Natural killer cell (primary cell): ENCODE measurements at regions not wholly inside any gene's neighbourhood (a gene's known extent, or its start where the extent isn't known, plus 50 kb on each side); places are given as distances from the start of the nearest gene placed in this dataset.

Experiments
- ATAC-seq, 3 donors: fragments of 150-1000 bp in 2 of 3; fragments of 200-7000 bp in 1 of 3; cut with Tn5 transposase; 1 replicate in 1 of 3; 2 replicates in 2 of 3; pipeline ENCODE4 v1.10.0; 2021; ENCODE audit warnings: mild to moderate bottlenecking in 2 of 3, moderate library complexity in 2 of 3
- DNase-seq, 2 donors: peaks; one replicate each; pipeline versions ENCODE4 v3.0.0 to v3.0.0-alpha.2; 2013 to 2021; ENCODE audit warnings: mixed read lengths in 1 of 2
- H3K27ac ChIP-seq: one replicate; pipeline ENCODE4 v1.5.1; 2013; ENCODE audit warnings: mild to moderate bottlenecking, low read length
- H3K27me3 ChIP-seq: one replicate; pipeline ENCODE4 v1.6.1; 2013; ENCODE audit warnings: low read length; ENCODE audit not compliant: control insufficient read depth, insufficient read depth
- H3K36me3 ChIP-seq: one replicate; pipeline ENCODE4 v1.6.1; 2013; ENCODE audit warnings: low read length; ENCODE audit not compliant: control insufficient read depth, insufficient read depth
- H3K4me1 ChIP-seq: one replicate; pipeline ENCODE4 v1.6.1; 2013; ENCODE audit warnings: low read length; ENCODE audit not compliant: control insufficient read depth, insufficient read depth
- H3K4me3 ChIP-seq: one replicate; pipeline ENCODE4 v1.5.1; 2013; ENCODE audit warnings: low read length
- H3K9me3 ChIP-seq: one replicate; pipeline ENCODE4 v1.6.1; 2013; ENCODE audit warnings: low read length; ENCODE audit not compliant: control insufficient read depth, insufficient read depth
- H3K27ac Mint-ChIP-seq, 2 donors: one replicate each; pipeline ENCODE4 v1.8.0; 2022; ENCODE audit warnings: mild to moderate bottlenecking in 2 of 2, mixed read lengths in 2 of 2, moderate library complexity in 1 of 2
- H3K27me3 Mint-ChIP-seq, 2 donors: one replicate each; pipeline ENCODE4 v1.8.0; 2022; ENCODE audit warnings: low read depth in 2 of 2, mixed read lengths in 2 of 2
- H3K36me3 Mint-ChIP-seq: one replicate; pipeline ENCODE4 v1.8.0; 2022; ENCODE audit warnings: mixed read lengths
- H3K4me1 Mint-ChIP-seq, 2 donors: one replicate each; pipeline ENCODE4 v1.8.0; 2022; ENCODE audit warnings: mixed read lengths in 2 of 2
- H3K4me3 Mint-ChIP-seq: one replicate; pipeline ENCODE4 v1.8.0; 2022; ENCODE audit warnings: mild to moderate bottlenecking, moderate library complexity, mixed read lengths
- H3K9me3 Mint-ChIP-seq, 2 donors: one replicate each; pipeline ENCODE4 v1.8.0; 2022; ENCODE audit warnings: mixed read lengths in 2 of 2
- WGBS: methylation state at CpG from one replicate; pipeline ENCODE4 v1.1.7; 2013; ENCODE audit warnings: missing lambda C conversion rate; ENCODE audit not compliant: insufficient coverage; 5-methylcytosine and 5-hydroxymethylcytosine counted together
- intact Hi-C: fragments of 100-400 bp; cut with micrococcal nuclease; formaldehyde crosslinking; loops from one replicate; pipeline ENCODE4 v1.14.2; 2022
- TF ChIP-seq, protein P1 (sequence below): fragments of 200-600 bp; IDR thresholded peaks from one replicate; pipeline ENCODE4 v1.8.0; 2022; ENCODE audit warnings: antibody characterized with exemption

GRCh38 chr19:29093553-29093908, 119.4 kb downstream of the UQCRFS1 start:
- no peak overlapping the region for H3K4me3 ChIP-seq
- no peaks in the 10 kb centered on the region for H3K4me1 ChIP-seq
- intact Hi-C loops = no loop called here
- no peaks in the 10 kb centered on the region for H3K4me1 Mint-ChIP-seq
- no peak for DNase-seq
- 100% methylated on average over 1 of the region's 6 CpGs for WGBS
- TF ChIP-seq, protein P1, sequence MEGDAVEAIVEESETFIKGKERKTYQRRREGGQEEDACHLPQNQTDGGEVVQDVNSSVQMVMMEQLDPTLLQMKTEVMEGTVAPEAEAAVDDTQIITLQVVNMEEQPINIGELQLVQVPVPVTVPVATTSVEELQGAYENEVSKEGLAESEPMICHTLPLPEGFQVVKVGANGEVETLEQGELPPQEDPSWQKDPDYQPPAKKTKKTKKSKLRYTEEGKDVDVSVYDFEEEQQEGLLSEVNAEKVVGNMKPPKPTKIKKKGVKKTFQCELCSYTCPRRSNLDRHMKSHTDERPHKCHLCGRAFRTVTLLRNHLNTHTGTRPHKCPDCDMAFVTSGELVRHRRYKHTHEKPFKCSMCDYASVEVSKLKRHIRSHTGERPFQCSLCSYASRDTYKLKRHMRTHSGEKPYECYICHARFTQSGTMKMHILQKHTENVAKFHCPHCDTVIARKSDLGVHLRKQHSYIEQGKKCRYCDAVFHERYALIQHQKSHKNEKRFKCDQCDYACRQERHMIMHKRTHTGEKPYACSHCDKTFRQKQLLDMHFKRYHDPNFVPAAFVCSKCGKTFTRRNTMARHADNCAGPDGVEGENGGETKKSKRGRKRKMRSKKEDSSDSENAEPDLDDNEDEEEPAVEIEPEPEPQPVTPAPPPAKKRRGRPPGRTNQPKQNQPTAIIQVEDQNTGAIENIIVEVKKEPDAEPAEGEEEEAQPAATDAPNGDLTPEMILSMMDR = no peak
- no peaks in the 10 kb centered on the region for H3K36me3 ChIP-seq
- H3K9me3 Mint-ChIP-seq = no peaks in the 10 kb centered on the region
- H3K27ac Mint-ChIP-seq = no peak overlapping the region
- ATAC-seq = no peak
- H3K9me3 ChIP-seq = no peaks in the 10 kb centered on the region
- H3K27me3 ChIP-seq = no peaks in the 10 kb centered on the region
- no peaks in the 10 kb centered on the region for H3K27me3 Mint-ChIP-seq
- H3K4me3 Mint-ChIP-seq = no peak overlapping the region
- no peaks in the 10 kb centered on the region for H3K36me3 Mint-ChIP-seq
- no peak overlapping the region for H3K27ac ChIP-seq

DNA sequence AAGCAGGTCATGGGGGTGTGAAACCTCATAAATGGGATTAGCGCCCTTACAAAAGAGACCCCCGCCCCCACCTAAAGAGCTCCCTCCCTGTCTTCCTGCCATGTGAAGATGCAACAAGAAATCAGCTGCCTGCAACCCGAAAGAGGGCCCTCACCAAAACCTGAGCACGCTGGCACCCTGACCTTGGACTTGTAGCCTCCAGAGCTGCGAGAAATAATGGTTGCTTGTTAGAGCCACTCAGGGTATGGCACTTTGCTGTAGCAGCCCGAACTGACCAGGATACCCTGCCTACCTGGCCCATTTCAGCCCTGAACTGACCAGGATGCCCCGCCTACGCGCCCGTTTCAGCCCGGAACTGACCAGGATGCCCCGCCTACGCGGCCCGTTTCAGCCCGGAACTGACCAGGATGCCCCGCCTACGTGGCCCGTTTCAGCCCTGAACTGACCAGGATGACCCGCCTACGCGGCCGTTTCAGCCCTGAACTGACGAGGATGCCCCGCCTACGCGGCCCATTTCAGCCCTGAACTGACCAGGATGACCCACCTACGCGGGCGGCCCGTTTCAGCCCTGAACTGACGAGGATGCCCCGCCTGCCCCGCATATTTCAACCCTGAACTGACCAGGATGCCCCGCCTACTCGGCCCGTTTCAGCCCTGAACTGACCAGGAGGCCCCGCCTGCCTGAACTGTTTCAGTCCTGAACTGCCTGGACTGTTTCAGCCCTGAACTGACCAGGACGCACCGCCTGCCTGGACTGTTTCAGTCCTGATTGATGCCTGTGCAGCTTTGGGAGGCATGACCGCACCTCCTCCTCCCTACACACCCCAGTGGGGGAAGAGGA, 120.0 kb downstream of the UQCRFS1 start:
- Histone ChIP-seq H3K9me3 (no peaks in the 10 kb centered on the region), H3K4me3 (no peak overlapping the region), H3K27me3 (no peaks in the 10 kb centered on the region), H3K36me3 (no peaks in the 10 kb centered on the region), H3K4me1 (no peaks in the 10 kb centered on the region), H3K27ac (no peak overlapping the region)
- Mint-ChIP-seq H3K36me3 (no peaks in the 10 kb centered on the region), H3K27me3 (no peaks in the 10 kb centered on the region), H3K4me3 (no peak overlapping the region), H3K27ac (no peak overlapping the region), H3K9me3 (no peaks in the 10 kb centered on the region), H3K4me1 (no peaks in the 10 kb centered on the region)
- 90% methylated on average over 39 of the region's 41 CpGs for WGBS
- ATAC-seq = no peak
- no peak for DNase-seq
- intact Hi-C loops = no loop called here
- TF ChIP-seq, protein P1 = no peak

DNA sequence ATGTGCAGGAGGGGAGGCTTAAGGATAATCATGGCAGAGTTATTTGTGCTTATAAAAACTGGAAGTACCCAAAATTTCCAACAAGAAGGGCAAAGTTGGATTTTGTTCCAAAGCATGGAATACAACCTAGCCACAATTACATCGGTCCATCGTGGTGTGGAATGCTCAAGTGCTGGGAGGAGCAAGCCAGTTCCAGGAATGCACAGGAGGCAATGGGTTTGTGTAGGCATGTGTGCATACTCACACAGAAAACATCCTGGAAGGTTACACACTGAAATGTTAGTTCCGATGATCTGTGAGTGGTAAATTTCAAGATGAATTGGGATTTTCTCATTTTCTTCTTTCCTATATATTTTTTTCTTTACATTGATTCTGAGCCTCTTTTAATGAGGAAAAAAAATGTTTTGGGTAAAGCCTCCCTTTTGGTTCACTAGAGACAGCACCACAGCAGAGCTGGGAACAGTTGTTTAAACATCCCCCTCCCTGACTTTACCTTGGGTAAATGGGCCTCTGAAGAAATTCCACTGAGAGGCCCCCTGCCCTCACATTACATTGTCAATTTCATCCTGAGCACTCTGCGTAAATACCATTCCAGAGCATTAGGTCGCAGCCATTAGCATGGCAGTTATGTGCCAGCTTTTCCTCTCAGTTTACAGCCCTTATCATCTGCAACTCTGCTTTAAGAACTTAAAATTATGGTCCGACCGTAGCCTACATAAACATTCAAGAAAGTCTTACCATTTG, 122.0 kb downstream of the UQCRFS1 start:
- DNase-seq = no peak
- H3K36me3 ChIP-seq = no peaks in the 10 kb centered on the region
- no peak overlapping the region for H3K4me3 ChIP-seq
- no peak for ATAC-seq
- Mint-ChIP-seq H3K4me3 (no peak overlapping the region), H3K9me3 (no peaks in the 10 kb centered on the region), H3K36me3 (no peaks in the 10 kb centered on the region), H3K4me1 (no peaks in the 10 kb centered on the region), H3K27ac (no peak overlapping the region), H3K27me3 (no peaks in the 10 kb centered on the region)
- no peaks in the 10 kb centered on the region for H3K4me1 ChIP-seq
- intact Hi-C loops = no loop called here
- TF ChIP-seq, protein P1 = no peak
- H3K9me3 ChIP-seq = no peaks in the 10 kb centered on the region
- no peak overlapping the region for H3K27ac ChIP-seq
- WGBS = 83% methylated on average over 6 of the region's 7 CpGs
- no peaks in the 10 kb centered on the region for H3K27me3 ChIP-seq
